ENCODE measurements at regions not wholly inside any gene's neighbourhood (a gene's known extent, or its start where the extent isn't known, plus 50 kb on each side); places are given as distances from the start of the nearest gene placed in this dataset.
A peak's percentile ranks its signal among the peaks of the same experiment; 100 is the strongest.

DNA sequence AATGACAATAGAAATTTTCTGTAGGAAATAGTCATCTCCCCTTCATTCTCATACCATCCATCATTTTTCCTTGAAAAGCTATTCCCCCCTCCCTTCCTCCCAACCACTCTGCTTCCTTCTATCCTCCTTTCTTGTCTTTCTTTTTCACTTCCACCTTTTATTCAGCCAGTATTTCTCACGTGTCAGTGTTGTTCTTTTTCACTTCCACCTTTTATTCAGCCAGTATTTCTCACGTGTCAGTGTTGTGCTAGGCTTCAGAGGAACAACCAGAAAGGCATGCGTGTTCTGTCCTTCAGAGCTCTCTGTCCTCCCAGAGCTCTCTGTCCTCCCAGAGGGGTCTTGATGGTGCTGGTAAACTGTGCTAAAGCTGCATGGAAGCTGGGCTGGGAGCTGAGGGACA lies 419.6 kb downstream of the GADD45G start:
- DNase-seq (ENCODE audit: low read depth): no peak

- no peak for DNase-seq (ENCODE audit: low read depth)
Observed at GRCh38 chr9:90024823-90025222, 420.0 kb downstream of the GADD45G start.

DNA sequence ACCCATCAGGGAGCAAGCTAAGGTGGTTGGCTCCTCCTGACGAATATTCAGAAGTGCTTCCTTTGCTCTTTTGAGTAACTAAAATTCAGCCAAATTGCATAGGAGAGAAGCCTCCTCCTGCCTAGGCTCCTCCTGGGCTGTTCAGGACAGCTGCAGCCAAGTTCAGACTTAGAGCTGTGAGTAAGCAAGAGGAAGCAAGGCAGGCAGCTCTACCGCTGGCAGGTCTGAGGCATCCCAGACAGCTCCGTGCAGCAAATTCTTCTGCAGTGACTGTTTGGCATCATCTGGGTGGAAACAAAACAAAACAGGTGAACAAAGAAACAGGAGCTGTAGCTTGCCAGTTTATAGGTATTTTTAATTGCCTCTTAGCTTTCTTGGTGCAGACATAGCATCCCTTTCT lies 421.0 kb downstream of the GADD45G start:
- DNase-seq (ENCODE audit: low read depth): peak; percentile 32

- no peak for DNase-seq (ENCODE audit: low read depth)
Observed at GRCh38 chr9:90027296-90027790, 422.5 kb downstream of the GADD45G start.

- no peak for DNase-seq (ENCODE audit: low read depth)
Observed at GRCh38 chr9:90029386-90029785, 424.6 kb downstream of the GADD45G start.

DNA sequence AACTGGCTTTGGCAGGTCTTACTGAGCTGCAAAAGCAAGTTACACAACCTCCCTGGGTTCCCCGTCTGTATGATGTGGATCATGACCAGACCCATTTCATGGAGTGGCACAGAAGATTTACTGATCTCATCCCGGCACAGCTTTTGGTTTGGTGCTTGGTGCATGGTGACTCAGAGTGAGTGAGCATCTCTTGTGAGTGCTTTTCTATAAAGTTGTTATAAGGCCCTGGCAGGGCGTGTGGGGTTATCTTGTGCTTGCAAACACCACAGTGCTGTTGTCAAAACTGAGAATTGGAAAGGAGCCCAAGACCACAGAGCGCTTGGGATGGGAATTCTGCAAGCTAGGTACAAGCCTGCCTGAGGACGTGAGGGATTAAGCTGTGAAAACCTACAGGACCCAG lies 425.2 kb downstream of the GADD45G start:
- DNase-seq (ENCODE audit: low read depth): no peak

GRCh38 chr9:90032296-90033027 lies 427.6 kb downstream of the GADD45G start:
- no peak for DNase-seq (ENCODE audit: low read depth)

DNA sequence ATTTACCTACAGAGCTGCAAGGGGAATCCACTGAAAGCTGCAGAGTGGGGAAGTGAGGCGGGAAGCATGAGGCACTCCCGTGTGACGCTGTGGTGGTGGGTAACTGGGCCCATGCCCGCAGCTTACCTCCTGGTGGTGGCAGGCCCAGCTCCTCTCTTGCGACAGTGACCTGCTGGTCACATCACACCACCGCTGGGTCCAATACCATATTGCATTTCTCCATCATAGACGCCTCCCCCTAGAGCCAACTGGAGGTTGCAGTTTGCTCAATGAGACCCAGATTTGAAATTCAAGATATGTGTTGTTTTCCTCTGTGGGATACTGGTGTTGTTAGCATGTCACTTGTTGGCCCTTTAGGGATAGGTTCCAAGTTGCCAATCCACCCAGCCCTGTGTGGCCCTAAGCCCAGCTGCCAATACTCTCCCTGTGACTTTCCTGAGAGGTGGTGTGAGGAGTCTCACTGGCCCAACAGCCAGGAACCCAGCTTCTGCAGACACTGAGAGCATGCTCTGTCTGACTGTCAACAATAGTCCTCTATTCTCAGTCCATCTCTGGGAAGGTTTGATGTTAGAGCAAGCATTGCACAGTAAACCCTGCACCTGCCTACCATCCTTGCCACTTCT lies 428.3 kb downstream of the GADD45G start:
- DNase-seq (ENCODE audit: low read depth): no peak

GRCh38 chr9:90034071-90034470 lies 429.3 kb downstream of the GADD45G start:
- no peak for DNase-seq (ENCODE audit: low read depth)

DNA sequence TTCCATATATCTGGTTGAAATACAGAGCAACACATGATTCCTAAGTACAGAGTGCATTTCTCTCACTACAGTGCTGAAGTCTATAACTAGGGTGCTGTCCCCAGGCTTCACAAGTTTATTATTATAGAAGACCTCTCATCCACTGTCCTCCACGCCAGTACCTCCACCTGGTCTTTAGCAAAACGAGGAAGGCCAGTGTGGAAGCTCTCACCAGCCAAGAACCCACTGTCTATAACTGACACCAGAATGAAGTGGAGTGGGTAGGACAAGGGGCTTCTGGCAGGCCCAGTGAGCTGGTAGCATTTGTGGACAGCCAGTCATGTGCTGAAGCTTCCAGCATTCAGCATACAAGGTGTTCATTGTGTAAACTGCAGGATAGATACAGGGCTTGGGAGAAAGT lies 430.7 kb downstream of the GADD45G start:
- DNase-seq (ENCODE audit: low read depth): no peak

DNA sequence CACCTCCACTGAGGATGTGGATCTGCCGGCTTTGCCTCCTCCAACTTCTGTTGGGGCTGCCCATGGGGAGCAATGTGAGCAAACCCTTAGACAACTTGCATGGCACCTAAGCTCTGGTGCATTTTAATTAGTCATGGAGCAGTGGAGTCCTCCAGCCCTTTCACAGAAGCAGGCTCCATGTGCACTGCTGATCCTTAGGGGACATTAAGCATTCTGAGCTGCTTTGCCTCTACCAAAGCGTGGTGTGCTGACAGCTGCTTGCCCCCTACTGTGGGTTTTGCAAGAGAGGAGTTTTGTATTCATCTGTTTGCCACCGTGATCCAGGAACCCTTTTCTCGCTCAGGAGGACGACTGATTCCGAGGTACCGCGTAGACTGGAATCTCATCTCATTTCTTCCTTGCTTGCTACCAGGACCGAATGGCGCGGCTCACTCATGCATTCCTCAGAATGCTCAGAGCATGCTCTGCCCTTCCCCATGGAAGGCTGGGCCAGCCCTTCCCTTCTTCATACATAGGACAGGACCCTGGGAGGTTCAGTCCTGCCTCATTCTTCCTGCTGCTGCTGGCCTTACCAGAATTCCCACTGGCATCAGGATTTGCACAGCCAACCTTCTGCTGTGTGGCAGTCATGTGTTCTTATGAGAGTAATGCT lies 432.5 kb downstream of the GADD45G start:
- no peak for DNase-seq (ENCODE audit: low read depth)

GRCh38 chr9:90038763-90039162 lies 434.0 kb downstream of the GADD45G start:
- DNase-seq (ENCODE audit: low read depth): no peak

- no peak for DNase-seq (ENCODE audit: low read depth)
Observed at GRCh38 chr9:90044263-90044662, 439.5 kb downstream of the GADD45G start.

DNA sequence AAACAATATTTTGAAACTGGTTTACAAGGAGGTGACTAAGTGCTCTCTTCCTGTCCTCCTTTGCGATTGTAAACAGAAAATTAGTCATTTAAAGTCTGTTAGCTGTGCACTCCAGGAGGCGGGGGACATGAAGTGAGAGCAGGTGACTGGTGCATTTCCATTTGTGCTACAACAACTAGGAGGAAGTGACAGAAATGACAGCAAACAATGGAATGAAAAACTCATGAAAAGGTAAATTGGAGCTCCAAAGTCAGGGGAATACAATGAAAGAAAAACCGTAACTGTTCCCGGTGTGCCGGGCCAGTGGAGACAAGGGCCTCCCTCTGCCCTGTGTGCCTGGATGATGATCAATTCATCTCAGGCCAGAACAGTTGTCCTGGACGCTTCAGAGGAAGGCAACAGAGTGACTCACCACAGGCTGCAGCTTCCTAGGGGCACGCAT lies 439.9 kb downstream of the GADD45G start:
- no peak for DNase-seq (ENCODE audit: low read depth)

DNA sequence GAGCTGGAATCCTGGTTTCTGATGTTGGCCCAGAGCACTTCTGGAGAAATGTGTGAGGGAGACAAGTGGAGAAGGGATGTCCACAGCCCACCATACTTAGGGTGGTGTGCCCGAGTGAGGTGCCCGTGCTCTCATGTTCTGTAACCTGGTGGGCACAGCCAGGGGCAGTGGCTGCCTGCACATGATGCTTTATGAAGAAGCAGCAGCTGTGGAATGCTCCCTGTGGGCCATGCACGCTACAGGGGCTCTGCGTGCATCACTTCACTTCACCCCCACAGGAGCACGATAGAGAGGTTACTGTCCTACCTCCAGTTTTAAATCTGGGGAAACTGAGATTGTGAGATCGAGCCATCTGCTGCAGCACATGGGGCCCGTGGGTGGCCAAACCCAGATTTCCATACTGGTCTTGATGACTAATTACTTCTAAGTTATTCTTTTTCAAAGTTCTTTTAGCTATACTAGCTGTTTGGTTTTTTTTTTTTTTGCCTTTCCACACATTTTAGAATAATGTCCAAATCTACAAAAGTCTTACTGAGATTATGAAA lies 441.6 kb downstream of the GADD45G start:
- DNase-seq (ENCODE audit: low read depth): no peak

DNA sequence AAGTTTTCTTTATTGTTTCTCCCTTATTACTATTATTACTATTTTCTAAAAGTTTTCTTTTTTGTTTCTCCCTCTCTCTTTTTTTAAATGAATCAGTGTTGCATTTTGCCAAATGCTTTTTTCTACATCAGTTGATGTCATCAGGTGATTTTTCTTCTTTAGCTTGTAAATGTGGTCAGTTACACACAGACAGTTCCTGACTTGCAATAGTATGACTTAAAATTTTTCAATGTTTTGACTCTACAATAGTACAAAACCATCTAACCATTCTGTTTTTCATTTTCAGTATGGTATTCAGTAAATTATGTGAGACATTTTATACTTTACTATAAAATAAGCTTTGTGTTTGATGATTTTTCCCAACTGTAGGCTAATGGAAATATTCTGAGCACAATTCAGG lies 443.0 kb downstream of the GADD45G start:
- no peak for DNase-seq (ENCODE audit: low read depth)

- DNase-seq (ENCODE audit: low read depth): no peak
Observed at GRCh38 chr9:90052366-90052765, 447.6 kb downstream of the GADD45G start.

DNA sequence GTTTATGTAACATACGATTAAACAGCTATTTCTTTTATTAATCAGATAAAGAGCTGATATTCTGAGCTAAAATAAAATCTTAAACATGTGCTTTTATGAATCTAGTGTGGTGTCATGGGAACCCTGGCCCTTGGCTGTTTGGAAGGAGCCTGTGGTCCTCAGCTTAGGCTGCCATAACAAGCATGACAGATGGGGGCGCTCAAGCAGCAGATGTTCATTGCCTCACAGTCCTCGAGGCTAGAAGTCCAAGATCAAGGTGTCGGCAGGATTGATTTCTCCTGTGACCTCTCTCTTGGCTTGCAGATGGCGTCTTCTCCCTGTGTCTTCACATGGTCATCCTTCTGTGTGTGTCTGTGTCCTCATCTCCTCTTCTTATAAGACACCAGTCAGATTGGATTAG lies 448.2 kb downstream of the GADD45G start:
- DNase-seq (ENCODE audit: low read depth): no peak

DNA sequence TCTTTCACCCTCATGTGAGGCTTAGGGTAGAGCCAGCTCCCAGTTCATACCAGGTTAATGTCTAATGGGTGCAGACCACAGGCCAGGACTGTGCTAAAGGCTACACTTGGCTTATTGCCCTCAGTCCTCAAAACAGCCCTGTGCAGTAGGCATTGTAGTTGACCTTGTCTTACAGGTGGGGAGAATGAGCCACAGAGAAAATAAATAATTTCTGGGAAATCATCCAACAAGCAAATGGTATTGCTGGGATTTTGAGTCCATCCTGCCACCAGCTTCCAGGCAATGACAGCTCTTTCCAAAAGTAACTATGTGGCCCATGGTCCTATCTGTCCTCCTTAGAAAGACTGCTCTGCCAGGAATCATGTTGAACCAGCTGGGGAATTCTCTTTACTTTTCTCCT lies 450.0 kb downstream of the GADD45G start:
- DNase-seq (ENCODE audit: low read depth): no peak

DNA sequence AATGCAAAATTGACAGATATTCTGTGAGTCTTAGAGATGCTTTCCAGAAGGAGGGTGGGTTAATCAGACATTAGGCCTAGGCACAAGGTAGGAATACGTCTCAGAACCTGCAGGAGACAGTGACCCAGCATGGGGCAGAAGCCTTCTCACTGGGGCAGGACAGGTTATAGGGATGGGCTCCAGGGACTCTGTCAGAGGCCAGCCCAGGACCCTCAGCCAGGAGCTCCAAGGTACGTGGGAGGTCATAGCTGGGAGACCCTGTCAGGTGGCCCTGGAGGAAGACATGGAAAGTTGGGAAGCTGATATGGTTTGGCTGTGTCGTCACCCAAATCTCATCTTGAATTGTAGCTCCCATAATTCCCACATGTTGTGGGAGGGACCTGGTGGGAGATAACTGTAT lies 450.4 kb downstream of the GADD45G start:
- DNase-seq (ENCODE audit: low read depth): no peak

GRCh38 chr9:90057361-90057760 lies 452.5 kb downstream of the GADD45G start:
- no peak for DNase-seq (ENCODE audit: low read depth)

- no peak for DNase-seq (ENCODE audit: low read depth)
Observed at GRCh38 chr9:90058182-90058763, 453.5 kb downstream of the GADD45G start.

GRCh38 chr9:90059436-90059835 lies 454.6 kb downstream of the GADD45G start:
- no peak for DNase-seq (ENCODE audit: low read depth)
